ENCODE measurements at regions not wholly inside any gene's neighbourhood (a gene's known extent, or its start where the extent isn't known, plus 50 kb on each side); places are given as distances from the start of the nearest gene placed in this dataset.

- no peak for TF ChIP-seq CTCF (conservative IDR thresholded peaks at IDR 0.05; ENCODE audit: low read depth in 2 of 2)
- no peak for TF ChIP-seq POLR2AphosphoS5 (IDR thresholded peaks at IDR 0.05; ENCODE audit: low read depth)
- TF ChIP-seq, protein P1, sequence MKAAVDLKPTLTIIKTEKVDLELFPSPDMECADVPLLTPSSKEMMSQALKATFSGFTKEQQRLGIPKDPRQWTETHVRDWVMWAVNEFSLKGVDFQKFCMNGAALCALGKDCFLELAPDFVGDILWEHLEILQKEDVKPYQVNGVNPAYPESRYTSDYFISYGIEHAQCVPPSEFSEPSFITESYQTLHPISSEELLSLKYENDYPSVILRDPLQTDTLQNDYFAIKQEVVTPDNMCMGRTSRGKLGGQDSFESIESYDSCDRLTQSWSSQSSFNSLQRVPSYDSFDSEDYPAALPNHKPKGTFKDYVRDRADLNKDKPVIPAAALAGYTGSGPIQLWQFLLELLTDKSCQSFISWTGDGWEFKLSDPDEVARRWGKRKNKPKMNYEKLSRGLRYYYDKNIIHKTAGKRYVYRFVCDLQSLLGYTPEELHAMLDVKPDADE (IDR thresholded peaks at IDR 0.05), result no peak
- TF ChIP-seq EZH2phosphoT487 (IDR thresholded peaks at IDR 0.05; ENCODE audit: unreplicated experiment), result no peak
- TF ChIP-seq CREB1 (CRISPR knock-in tag; IDR thresholded peaks at IDR 0.05; ENCODE audit: low read depth), result no peak
- TF ChIP-seq EZH2 (IDR thresholded peaks at IDR 0.05; ENCODE audit: low read depth, unreplicated experiment), result no peak
These were observed 228.4 kb upstream of the AGAP1 start for GRCh38 chr2:235265348-235265965.

All from GM23338 (cell line).